SK-N-DZ (cell line): ENCODE measurements at regions not wholly inside any gene's neighbourhood (a gene's known extent, or its start where the extent isn't known, plus 50 kb on each side); places are given as distances from the start of the nearest gene placed in this dataset.

Experiments used
- DNase-seq: peaks from one replicate; pipeline ENCODE4 v3.0.0-alpha.2; 2015; ENCODE audit warnings: low spot score

GRCh38 chr12:105983622-105984320 lies 155.0 kb downstream of the NUAK1 start:
- DNase-seq: no peak

- no peak for DNase-seq
These were observed 153.4 kb downstream of the NUAK1 start for GRCh38 chr12:105985383-105985782.

DNA sequence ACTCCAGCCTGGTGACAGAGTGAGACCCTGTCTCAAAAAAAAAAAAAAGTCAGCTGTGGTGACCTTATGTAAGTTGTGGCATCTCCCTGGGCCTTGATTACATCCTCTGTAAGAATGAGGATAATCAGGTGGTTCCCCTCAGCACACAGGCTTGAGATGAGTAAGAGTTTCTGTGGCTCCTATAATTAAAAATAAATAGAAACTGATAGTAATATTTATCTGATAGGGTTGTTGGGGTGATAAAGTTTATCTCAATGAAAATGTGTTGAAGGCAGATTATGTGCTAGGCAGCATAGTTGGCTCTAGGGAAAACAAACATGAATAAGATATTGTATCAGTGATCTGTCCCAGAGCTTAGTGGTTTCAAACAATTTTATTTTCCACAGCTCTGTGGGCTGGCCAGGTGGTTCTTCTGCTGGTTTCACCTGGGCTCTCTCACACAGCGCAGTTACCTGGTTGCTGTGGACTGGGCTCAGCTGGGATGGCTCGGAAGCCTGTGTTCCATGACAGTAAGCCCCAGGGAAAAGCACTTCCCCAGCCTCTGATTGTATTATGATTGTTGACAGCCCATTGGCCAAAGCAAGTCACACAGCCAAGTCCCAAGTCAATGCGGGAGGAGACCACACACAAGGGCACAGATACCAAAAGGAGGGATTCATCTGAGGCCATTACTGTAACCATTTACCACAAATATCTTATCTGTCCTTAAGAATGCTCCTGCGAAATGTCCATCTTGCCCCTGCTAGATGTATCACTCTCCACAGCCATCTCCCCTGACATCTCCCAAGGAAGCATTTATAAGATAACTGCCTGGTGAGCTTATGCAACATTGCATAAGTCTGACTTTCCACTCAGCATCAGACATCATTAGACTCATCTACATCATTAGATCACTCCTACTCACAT lies 151.7 kb downstream of the NUAK1 start:
- DNase-seq: no peak

DNA sequence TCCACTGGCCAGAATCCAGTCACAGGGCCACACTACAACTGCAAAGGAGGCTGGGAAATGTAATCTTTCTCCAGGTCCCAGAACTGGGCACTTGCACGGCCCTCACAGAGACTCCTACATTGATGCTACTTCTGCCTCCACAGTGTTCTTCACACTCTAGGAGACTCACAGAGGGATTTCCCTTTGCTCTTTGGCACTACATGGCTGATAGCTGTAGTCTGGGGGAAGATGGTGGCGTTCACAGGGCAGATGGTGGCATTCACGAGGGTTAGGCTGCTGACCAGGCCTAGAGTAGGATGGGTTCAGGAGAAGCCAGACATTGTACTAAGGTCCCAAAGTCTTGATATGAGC lies 151.1 kb downstream of the NUAK1 start:
- no peak for DNase-seq

DNA sequence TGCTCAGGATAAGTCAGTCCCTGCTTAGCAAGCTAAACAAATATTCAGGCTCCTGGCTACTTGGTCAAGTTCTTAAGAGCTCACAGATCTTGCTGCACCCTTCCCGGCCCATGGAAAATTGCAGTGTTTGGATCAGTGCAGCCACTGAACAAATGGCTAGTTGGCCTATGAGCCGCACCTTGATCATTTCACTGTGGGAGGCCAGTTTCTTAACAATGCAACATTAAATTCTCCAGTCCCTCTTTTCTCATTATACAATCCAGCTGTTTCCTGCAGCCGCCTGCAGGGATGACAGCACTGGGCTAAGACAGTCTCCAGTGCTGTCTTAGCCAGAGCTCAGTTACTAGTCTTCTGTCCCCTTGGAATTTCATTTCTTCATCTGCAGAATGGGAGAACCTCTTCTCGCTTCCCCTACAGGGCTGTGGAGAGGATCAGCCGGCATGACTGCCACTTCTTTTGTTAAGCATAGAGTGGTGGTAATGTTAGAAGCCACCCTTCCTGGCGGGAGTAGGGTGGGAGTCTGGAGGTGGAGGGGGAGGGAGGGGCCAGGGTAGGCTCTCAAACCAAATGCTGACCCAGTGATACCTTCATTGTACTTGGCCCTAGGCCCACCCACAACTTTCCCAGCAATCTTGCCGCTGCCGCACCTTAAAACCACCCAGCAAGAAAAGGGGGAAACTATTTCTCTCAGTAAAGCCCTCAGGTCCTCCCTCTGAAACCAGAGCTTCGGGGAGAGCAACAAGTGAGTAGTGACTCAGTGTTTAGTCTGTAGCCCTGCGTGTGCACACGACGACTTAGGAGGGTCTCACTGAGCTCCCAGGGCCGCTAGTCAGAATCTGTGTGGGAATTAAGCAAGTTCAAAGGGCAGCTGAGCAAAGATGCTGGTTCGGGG lies 145.7 kb downstream of the NUAK1 start:
- DNase-seq: no peak

- no peak for DNase-seq
These were observed 144.8 kb downstream of the NUAK1 start for GRCh38 chr12:105993766-105994555.

- no peak for DNase-seq
These were observed 142.8 kb downstream of the NUAK1 start for GRCh38 chr12:105995961-105996431.

GRCh38 chr12:105998561-105998960 lies 140.2 kb downstream of the NUAK1 start:
- DNase-seq: no peak

- no peak for DNase-seq
These were observed 138.2 kb downstream of the NUAK1 start for GRCh38 chr12:106000382-106001104.

DNA sequence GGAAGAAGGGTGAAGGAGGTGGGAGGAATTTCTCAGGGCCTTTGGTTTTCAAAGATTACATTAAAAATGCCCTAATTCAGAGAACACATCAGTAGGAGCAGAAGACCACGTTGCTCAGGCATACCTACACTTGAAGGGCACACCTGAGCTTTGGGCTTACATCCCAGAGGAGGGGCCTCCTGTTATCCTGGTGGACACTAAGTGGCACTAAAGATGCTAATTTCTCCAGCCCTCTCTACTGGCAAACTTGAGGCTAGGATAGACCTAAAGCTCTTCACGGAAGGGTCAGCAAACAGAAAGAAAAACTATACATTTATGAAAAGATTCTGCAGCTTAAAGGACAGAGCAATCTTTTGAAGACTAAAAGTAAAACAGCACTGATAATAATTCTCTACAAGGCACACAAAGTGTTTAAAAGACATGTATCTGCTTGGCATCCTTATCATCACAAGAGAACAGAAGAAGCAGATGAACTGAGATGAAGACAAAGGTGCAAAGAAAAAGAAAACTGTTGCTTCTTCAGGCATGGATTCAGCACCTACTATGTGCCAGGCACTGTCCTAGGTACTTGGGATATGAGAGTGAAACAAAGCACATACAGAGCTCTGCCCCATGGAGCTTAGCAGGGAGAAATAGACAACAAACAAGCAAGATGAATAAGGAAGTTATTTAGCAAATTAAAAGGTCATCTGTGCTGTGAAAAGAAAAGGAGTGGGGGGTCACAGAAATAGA lies 137.5 kb downstream of the NUAK1 start:
- no peak for DNase-seq

DNA sequence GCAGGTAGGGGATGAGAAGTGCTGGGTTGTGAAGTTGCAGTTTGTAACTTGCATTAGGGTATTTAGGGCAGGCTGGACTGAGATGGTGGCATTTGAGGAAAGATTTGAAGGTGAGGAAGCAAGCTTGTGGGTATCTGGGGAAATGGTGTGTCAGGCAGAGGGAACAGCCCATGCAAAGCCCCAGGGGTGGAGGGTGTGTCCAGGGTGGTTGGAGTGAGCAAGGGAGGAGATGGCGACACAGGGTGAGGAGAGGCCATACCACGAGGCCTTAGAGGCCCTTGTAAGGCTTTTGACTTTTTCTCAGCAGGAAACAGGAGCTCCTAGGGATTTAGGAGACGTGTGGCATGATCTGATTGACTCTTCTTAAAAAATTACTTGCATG lies 136.9 kb downstream of the NUAK1 start:
- DNase-seq: no peak

DNA sequence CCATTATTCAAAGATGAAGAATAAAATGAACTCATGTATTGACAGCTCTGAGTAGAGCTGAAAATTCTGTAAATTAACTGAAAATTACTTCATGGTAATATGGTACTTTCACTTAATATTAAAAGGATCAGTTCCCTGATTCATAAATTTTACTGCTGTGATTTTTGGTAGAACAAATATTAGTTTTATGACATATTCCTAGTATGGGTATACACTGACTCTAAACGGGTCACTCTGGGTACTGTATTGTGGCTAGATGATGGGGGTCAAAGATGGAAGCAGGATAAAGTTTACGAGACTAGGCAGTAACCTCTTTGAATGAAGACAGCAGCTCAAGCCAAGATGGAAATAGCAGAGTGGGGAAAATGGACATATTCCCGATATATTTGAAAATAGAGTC lies 135.5 kb downstream of the NUAK1 start:
- DNase-seq: no peak

- no peak for DNase-seq
These were observed 134.5 kb downstream of the NUAK1 start for GRCh38 chr12:106004289-106004688.

GRCh38 chr12:106006382-106006781 lies 132.4 kb downstream of the NUAK1 start:
- no peak for DNase-seq

- DNase-seq: no peak
These were observed 131.8 kb downstream of the NUAK1 start for GRCh38 chr12:106006940-106007339.

- DNase-seq: no peak
These were observed 128.0 kb downstream of the NUAK1 start for GRCh38 chr12:106010741-106011140.
